ENCODE measurements at regions not wholly inside any gene's neighbourhood (a gene's known extent, or its start where the extent isn't known, plus 50 kb on each side); places are given as distances from the start of the nearest gene placed in this dataset.

DNA sequence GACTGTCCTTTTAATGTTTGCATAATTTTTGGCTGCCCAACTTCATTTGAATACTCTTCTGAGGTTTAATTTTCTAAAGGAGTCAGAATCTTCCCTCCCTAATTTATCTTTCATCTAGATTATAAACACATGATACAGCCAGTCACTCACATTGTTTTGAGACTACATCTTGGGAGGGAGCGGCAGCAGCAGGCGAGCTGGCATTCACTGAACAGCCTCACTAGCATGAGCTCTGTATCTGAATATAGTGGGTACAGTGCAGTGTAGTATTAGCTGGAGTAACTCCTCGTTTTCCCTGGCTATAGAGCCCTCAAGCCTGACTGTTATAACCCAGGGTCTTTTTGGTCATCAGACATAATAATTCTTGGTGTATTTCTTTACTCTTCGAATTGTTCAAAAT lies 969.2 kb upstream of the COX7C start:
- TF ChIP-seq CTCF (IDR thresholded peaks at IDR 0.05) (no peak), POLR2A (IDR thresholded peaks at IDR 0.05) (no peak), POLR2AphosphoS5 (IDR thresholded peaks at IDR 0.05) (no peak), EP300 (IDR thresholded peaks at IDR 0.05) (no peak)
